HEK293 (cell line): ENCODE measurements at regions not wholly inside any gene's neighbourhood (a gene's known extent, or its start where the extent isn't known, plus 50 kb on each side); places are given as distances from the start of the nearest gene placed in this dataset.

Experiments
- CTCF ChIA-PET: fragments of 350-600 bp; formaldehyde crosslinking; extraction: SDS; loops from one replicate; lab custom pipeline; 2021; ENCODE audit warnings: antibody characterized with exemption; lab: Yijun Ruan, JAX
- POLR2A ChIA-PET: fragments of 300-600 bp; formaldehyde crosslinking; extraction: SDS; loops from one replicate; lab custom pipeline; 2020; ENCODE audit warnings: antibody characterized with exemption, inconsistent platforms; lab: Yijun Ruan, JAX
- H3K27ac ChIP-seq: fragments of 200-500 bp; sonication (Bioruptor generic); 2 replicates; pipeline ENCODE4 v1.5.1; 2014; ENCODE audit warnings: low read depth, low read length, control low read depth, inconsistent platforms; ENCODE audit errors: extremely low read depth
- H3K36me3 ChIP-seq, 2 experiments: fragments of 200-500 bp in 1 of 2; sonication (Bioruptor generic) in 1 of 2; 1 replicate in 1 of 2; 2 replicates in 1 of 2; pipeline ENCODE4 v1.5.1; 2014 to 2017; ENCODE audit warnings: inconsistent platforms in 2 of 2, low read length in 2 of 2; ENCODE audit not compliant: control insufficient read depth in 2 of 2, insufficient read depth in 1 of 2
- H3K4me1 ChIP-seq: fragments of 200-500 bp; sonication (Bioruptor generic); 2 replicates; pipeline ENCODE4 v1.5.1; 2014; ENCODE audit warnings: mild to moderate bottlenecking, low read length, inconsistent platforms; ENCODE audit not compliant: control insufficient read depth, insufficient read depth
- H3K4me3 ChIP-seq: 2 replicates; pipeline ENCODE4 v1.5.1; 2011; ENCODE audit warnings: low read depth, mild to moderate bottlenecking, control low read depth, low read length, moderate library complexity
- H3K9me3 ChIP-seq: fragments of 200-500 bp; sonication (Bioruptor generic); 2 replicates; pipeline ENCODE4 v1.5.1; 2014; ENCODE audit warnings: low read depth, low read length, inconsistent platforms; ENCODE audit not compliant: control insufficient read depth, insufficient read depth
- GLI4 ChIP-seq: fragments of 450-650 bp; formaldehyde crosslinking; IDR thresholded peaks from 2 replicates; pipeline ENCODE4 v1.5.1; 2016; ENCODE audit warnings: missing biosample characterization, missing genetic modification characterization
- PRDM2 ChIP-seq: fragments of 450-650 bp; formaldehyde crosslinking; IDR thresholded peaks from 2 replicates; pipeline ENCODE4 v1.5.1; 2016; ENCODE audit warnings: missing biosample characterization, missing genetic modification characterization, borderline replicate concordance
- SCRT2 ChIP-seq: fragments of 450-650 bp; formaldehyde crosslinking; IDR thresholded peaks from 2 replicates; pipeline ENCODE4 v1.5.1; 2016; ENCODE audit warnings: missing biosample characterization, missing genetic modification characterization
- YY2 ChIP-seq: fragments of 450-650 bp; formaldehyde crosslinking; IDR thresholded peaks from 2 replicates; pipeline ENCODE4 v1.5.1; 2016; ENCODE audit warnings: missing biosample characterization, missing genetic modification characterization
- ZNF114 ChIP-seq: fragments of 450-650 bp; formaldehyde crosslinking; IDR thresholded peaks from 2 replicates; pipeline ENCODE4 v1.5.0; 2017; ENCODE audit warnings: missing biosample characterization, missing genetic modification characterization
- ZNF133 ChIP-seq: fragments of 450-650 bp; formaldehyde crosslinking; IDR thresholded peaks from 2 replicates; pipeline ENCODE4 v1.5.1; 2016; ENCODE audit warnings: missing biosample characterization, missing genetic modification characterization
- ZNF16 ChIP-seq: fragments of 450-650 bp; formaldehyde crosslinking; IDR thresholded peaks from 2 replicates; pipeline ENCODE4 v1.5.1; 2016; ENCODE audit warnings: low read depth, missing biosample characterization, missing genetic modification characterization
- ZNF18 ChIP-seq: fragments of 450-650 bp; formaldehyde crosslinking; IDR thresholded peaks from 2 replicates; pipeline ENCODE4 v1.5.1; 2016; ENCODE audit warnings: missing biosample characterization, missing genetic modification characterization
- ZNF23 ChIP-seq: fragments of 450-650 bp; formaldehyde crosslinking; IDR thresholded peaks from 2 replicates; pipeline ENCODE4 v1.5.1; 2016; ENCODE audit warnings: missing biosample characterization, missing genetic modification characterization, borderline replicate concordance
- ZNF248 ChIP-seq: fragments of 450-650 bp; formaldehyde crosslinking; IDR thresholded peaks from 2 replicates; pipeline ENCODE4 v1.5.1; 2017; ENCODE audit warnings: missing biosample characterization, missing genetic modification characterization
- ZNF366 ChIP-seq: fragments of 450-650 bp; formaldehyde crosslinking; conservative IDR thresholded peaks from 2 replicates; pipeline ENCODE4 v1.5.1; 2016; ENCODE audit warnings: missing biosample characterization, missing genetic modification characterization
- ZNF473 ChIP-seq: fragments of 450-650 bp; formaldehyde crosslinking; IDR thresholded peaks from 2 replicates; pipeline ENCODE4 v1.5.1; 2017; ENCODE audit warnings: missing biosample characterization, missing genetic modification characterization
- ZNF488 ChIP-seq: fragments of 450-650 bp; formaldehyde crosslinking; IDR thresholded peaks from 2 replicates; pipeline ENCODE4 v1.5.1; 2016; ENCODE audit warnings: missing biosample characterization, missing genetic modification characterization
- ZNF558 ChIP-seq: fragments of 450-650 bp; formaldehyde crosslinking; IDR thresholded peaks from 2 replicates; pipeline ENCODE4 v1.5.1; 2016; ENCODE audit warnings: missing biosample characterization, missing genetic modification characterization
- ZNF560 ChIP-seq: fragments of 450-650 bp; formaldehyde crosslinking; IDR thresholded peaks from 2 replicates; pipeline ENCODE4 v1.5.1; 2017; ENCODE audit warnings: missing biosample characterization, missing genetic modification characterization, borderline replicate concordance
- ZNF624 ChIP-seq: fragments of 450-650 bp; formaldehyde crosslinking; IDR thresholded peaks from 2 replicates; pipeline ENCODE4 v1.5.1; 2017; ENCODE audit warnings: missing biosample characterization, missing genetic modification characterization
- ZSCAN18 ChIP-seq: fragments of 450-650 bp; formaldehyde crosslinking; IDR thresholded peaks from 2 replicates; pipeline ENCODE4 v1.5.1; 2016; ENCODE audit warnings: missing biosample characterization, missing genetic modification characterization
- TF ChIP-seq, protein P1 (sequence below): fragments of 450-650 bp; formaldehyde crosslinking; IDR thresholded peaks from 2 replicates; pipeline ENCODE4 v1.5.1; 2016; ENCODE audit warnings: missing biosample characterization, missing genetic modification characterization, low read depth
- TF ChIP-seq, protein P2 (sequence below): fragments of 450-650 bp; formaldehyde crosslinking; IDR thresholded peaks from 2 replicates; pipeline ENCODE4 v1.5.1; 2016; ENCODE audit warnings: missing biosample characterization, missing genetic modification characterization
- TF ChIP-seq, protein P3 (sequence below): fragments of 450-650 bp; formaldehyde crosslinking; IDR thresholded peaks from 2 replicates; pipeline ENCODE4 v1.5.1; 2016; ENCODE audit warnings: missing biosample characterization, missing genetic modification characterization

- TF ChIP-seq PRDM2 (tag by site-specific recombination), result no peak
- no peak for TF ChIP-seq ZNF16
- TF ChIP-seq ZNF560, result no peak
- TF ChIP-seq ZNF18, result no peak
- no peak for TF ChIP-seq ZNF624
- TF ChIP-seq GLI4 (tag by site-specific recombination), result no peak
- TF ChIP-seq, protein P1, sequence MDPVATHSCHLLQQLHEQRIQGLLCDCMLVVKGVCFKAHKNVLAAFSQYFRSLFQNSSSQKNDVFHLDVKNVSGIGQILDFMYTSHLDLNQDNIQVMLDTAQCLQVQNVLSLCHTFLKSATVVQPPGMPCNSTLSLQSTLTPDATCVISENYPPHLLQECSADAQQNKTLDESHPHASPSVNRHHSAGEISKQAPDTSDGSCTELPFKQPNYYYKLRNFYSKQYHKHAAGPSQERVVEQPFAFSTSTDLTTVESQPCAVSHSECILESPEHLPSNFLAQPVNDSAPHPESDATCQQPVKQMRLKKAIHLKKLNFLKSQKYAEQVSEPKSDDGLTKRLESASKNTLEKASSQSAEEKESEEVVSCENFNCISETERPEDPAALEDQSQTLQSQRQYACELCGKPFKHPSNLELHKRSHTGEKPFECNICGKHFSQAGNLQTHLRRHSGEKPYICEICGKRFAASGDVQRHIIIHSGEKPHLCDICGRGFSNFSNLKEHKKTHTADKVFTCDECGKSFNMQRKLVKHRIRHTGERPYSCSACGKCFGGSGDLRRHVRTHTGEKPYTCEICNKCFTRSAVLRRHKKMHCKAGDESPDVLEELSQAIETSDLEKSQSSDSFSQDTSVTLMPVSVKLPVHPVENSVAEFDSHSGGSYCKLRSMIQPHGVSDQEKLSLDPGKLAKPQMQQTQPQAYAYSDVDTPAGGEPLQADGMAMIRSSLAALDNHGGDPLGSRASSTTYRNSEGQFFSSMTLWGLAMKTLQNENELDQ (tag by site-specific recombination), result no peak
- TF ChIP-seq ZNF558 (tag by site-specific recombination), result no peak
- TF ChIP-seq, protein P2, sequence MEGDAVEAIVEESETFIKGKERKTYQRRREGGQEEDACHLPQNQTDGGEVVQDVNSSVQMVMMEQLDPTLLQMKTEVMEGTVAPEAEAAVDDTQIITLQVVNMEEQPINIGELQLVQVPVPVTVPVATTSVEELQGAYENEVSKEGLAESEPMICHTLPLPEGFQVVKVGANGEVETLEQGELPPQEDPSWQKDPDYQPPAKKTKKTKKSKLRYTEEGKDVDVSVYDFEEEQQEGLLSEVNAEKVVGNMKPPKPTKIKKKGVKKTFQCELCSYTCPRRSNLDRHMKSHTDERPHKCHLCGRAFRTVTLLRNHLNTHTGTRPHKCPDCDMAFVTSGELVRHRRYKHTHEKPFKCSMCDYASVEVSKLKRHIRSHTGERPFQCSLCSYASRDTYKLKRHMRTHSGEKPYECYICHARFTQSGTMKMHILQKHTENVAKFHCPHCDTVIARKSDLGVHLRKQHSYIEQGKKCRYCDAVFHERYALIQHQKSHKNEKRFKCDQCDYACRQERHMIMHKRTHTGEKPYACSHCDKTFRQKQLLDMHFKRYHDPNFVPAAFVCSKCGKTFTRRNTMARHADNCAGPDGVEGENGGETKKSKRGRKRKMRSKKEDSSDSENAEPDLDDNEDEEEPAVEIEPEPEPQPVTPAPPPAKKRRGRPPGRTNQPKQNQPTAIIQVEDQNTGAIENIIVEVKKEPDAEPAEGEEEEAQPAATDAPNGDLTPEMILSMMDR (tag by site-specific recombination), result no peak
- no peak for TF ChIP-seq ZSCAN18 (tag by site-specific recombination)
- TF ChIP-seq ZNF133 (tag by site-specific recombination), result no peak
- TF ChIP-seq ZNF23 (tag by site-specific recombination), result no peak
- TF ChIP-seq ZNF473 (tag by site-specific recombination), result no peak
- TF ChIP-seq ZNF248, result no peak
- no peak for TF ChIP-seq YY2
- TF ChIP-seq SCRT2 (tag by site-specific recombination), result no peak
- TF ChIP-seq ZNF488 (tag by site-specific recombination), result no peak
- TF ChIP-seq ZNF114 (tag by site-specific recombination), result no peak
- TF ChIP-seq ZNF366 (tag by site-specific recombination), result no peak
- TF ChIP-seq, protein P3, sequence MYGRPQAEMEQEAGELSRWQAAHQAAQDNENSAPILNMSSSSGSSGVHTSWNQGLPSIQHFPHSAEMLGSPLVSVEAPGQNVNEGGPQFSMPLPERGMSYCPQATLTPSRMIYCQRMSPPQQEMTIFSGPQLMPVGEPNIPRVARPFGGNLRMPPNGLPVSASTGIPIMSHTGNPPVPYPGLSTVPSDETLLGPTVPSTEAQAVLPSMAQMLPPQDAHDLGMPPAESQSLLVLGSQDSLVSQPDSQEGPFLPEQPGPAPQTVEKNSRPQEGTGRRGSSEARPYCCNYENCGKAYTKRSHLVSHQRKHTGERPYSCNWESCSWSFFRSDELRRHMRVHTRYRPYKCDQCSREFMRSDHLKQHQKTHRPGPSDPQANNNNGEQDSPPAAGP, result no peak
- H3K9me3 ChIP-seq, result no peaks in the 10 kb centered on the region
- POLR2A ChIA-PET, result no interaction called here
These were observed 276.7 kb upstream of the MEOX2 start for GRCh38 chr7:15963206-15963605.

More at GRCh38 chr7:15963206-15963605, 276.7 kb upstream of the MEOX2 start:
- Histone ChIP-seq H3K4me3 (no peak overlapping the region), H3K4me1 (no peaks in the 10 kb centered on the region), H3K27ac (no peak overlapping the region), H3K36me3 (no peaks in the 10 kb centered on the region)
- CTCF ChIA-PET, result no interaction called here
